ENCODE measurements at regions not wholly inside any gene's neighbourhood (a gene's known extent, or its start where the extent isn't known, plus 50 kb on each side); places are given as distances from the start of the nearest gene placed in this dataset.

DNA sequence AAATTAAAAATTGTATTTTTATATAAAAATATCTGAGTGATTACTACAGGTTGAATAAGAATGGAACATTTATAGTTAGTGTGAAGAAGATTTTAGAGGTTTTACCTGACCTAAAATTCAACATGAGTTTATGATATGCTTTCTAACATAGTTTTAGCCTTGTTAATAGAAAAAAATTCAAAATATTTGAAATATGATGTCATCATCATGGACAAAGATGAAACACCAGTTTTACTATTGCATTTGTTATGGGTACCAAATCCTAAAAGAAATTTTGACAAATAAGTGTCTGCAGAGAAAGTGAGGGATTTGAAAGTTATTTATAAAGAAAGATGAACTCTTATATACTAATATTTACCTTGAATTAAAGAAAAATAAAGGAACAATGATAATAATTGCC, 479.7 kb downstream of the TBC1D32 start:
- Histone ChIP-seq H3K4me3 (ENCODE audit: severe bottlenecking) (no peak overlapping the region), H3K9me3 (ENCODE audit: severe bottlenecking) (no peaks in the 10 kb centered on the region), H3K4me1 (ENCODE audit: insufficient read depth, poor library complexity, severe bottlenecking) (no peaks in the 10 kb centered on the region), H3K27me3 (ENCODE audit: insufficient read depth, poor library complexity, severe bottlenecking) (no peaks in the 10 kb centered on the region), H3K36me3 (ENCODE audit: low read depth) (no peaks in the 10 kb centered on the region), H3K27ac (ENCODE audit: poor library complexity, severe bottlenecking) (no peak overlapping the region)
- DNase-seq (ENCODE audit: low spot score) (no peak), ATAC-seq (ENCODE audit: low read depth) (no peak)
- TF ChIP-seq, protein P1, sequence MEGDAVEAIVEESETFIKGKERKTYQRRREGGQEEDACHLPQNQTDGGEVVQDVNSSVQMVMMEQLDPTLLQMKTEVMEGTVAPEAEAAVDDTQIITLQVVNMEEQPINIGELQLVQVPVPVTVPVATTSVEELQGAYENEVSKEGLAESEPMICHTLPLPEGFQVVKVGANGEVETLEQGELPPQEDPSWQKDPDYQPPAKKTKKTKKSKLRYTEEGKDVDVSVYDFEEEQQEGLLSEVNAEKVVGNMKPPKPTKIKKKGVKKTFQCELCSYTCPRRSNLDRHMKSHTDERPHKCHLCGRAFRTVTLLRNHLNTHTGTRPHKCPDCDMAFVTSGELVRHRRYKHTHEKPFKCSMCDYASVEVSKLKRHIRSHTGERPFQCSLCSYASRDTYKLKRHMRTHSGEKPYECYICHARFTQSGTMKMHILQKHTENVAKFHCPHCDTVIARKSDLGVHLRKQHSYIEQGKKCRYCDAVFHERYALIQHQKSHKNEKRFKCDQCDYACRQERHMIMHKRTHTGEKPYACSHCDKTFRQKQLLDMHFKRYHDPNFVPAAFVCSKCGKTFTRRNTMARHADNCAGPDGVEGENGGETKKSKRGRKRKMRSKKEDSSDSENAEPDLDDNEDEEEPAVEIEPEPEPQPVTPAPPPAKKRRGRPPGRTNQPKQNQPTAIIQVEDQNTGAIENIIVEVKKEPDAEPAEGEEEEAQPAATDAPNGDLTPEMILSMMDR (IDR thresholded peaks at IDR 0.05; ENCODE audit: poor library complexity, severe bottlenecking), result no peak

DNA sequence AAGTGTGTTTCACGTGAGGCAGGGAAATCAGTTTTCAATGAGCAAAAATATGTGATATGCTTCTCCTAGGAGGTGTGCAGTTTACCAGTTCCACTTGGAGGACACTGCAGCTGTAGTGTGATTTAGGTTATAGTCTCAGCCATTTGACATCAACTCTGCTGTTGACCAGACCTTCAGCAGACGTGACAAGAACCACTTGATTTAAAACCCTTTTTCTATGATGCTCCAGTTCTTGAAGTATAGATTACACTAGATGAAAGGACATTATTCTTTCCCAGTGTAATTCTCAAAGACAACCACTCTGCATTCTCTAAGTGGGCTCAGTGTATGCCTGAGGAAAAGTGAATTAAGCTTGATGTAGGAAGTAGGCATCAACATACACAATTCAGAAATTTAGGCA, 480.8 kb downstream of the TBC1D32 start:
- H3K4me3 ChIP-seq (ENCODE audit: severe bottlenecking), result no peak overlapping the region
- no peak overlapping the region for H3K27ac ChIP-seq (ENCODE audit: poor library complexity, severe bottlenecking)
- no peaks in the 10 kb centered on the region for H3K9me3 ChIP-seq (ENCODE audit: severe bottlenecking)
- H3K27me3 ChIP-seq (ENCODE audit: insufficient read depth, poor library complexity, severe bottlenecking), result no peaks in the 10 kb centered on the region
- DNase-seq (ENCODE audit: low spot score) (no peak), ATAC-seq (ENCODE audit: low read depth) (no peak)
- H3K4me1 ChIP-seq (ENCODE audit: insufficient read depth, poor library complexity, severe bottlenecking), result no peaks in the 10 kb centered on the region
- TF ChIP-seq, protein P1 (IDR thresholded peaks at IDR 0.05; ENCODE audit: poor library complexity, severe bottlenecking), result no peak
- H3K36me3 ChIP-seq (ENCODE audit: low read depth), result no peaks in the 10 kb centered on the region

GRCh38 chr6:120852293-120852849, 481.9 kb downstream of the TBC1D32 start:
- Histone ChIP-seq H3K4me1 (ENCODE audit: insufficient read depth, poor library complexity, severe bottlenecking) (no peaks in the 10 kb centered on the region), H3K9me3 (ENCODE audit: severe bottlenecking) (no peaks in the 10 kb centered on the region), H3K27me3 (ENCODE audit: insufficient read depth, poor library complexity, severe bottlenecking) (no peaks in the 10 kb centered on the region), H3K27ac (ENCODE audit: poor library complexity, severe bottlenecking) (no peak overlapping the region), H3K36me3 (ENCODE audit: low read depth) (no peaks in the 10 kb centered on the region), H3K4me3 (ENCODE audit: severe bottlenecking) (no peak overlapping the region)
- DNase-seq (ENCODE audit: low spot score) (no peak), ATAC-seq (ENCODE audit: low read depth) (no peak)
- TF ChIP-seq, protein P1 (IDR thresholded peaks at IDR 0.05; ENCODE audit: poor library complexity, severe bottlenecking), result no peak

DNA sequence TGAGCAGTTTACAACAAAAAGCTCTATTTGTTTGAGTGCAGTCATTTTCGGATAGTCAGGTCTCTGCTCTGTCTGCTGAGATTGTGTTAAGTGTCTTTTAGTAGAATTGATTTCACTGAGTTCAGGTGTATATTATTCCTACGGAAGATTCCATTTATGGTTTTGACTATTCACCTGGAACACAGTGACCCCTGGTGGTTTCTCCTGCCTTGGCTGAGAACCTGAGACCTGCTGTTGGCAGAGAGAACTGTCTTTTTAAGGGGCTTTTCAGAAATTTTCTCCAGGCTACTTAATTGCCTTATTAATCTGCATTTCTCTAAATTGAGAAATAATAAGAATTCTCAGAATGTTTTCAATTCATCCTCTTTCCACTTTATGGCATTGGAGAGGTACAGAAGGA, 508.0 kb downstream of the TBC1D32 start:
- ATAC-seq (ENCODE audit: low read depth), result no peak; the same call in 2 of the 3 replicates
- H3K9me3 ChIP-seq (ENCODE audit: severe bottlenecking), result no peaks in the 10 kb centered on the region
- no peak for DNase-seq (ENCODE audit: low spot score)

DNA sequence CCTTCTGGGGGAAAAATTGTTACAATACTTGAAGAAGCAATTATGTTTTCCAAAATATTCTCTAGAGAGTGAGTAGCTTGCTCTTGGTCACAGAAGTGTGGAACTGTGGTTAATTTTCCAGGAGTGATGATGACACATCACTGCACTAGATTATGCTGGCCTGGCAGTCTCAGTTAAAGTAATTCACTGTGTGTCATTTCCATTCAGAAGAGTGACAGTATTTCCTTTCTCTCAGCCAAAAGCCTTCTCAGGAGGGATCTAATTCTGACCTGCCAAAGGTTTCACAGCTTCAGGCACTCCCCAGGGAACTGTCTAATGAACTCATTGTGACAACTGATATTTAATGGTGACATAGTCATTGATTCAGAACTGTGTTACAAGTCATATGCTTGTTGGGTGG, 517.5 kb downstream of the TBC1D32 start:
- TF ChIP-seq, protein P1 (IDR thresholded peaks at IDR 0.05; ENCODE audit: poor library complexity, severe bottlenecking), result no peak
- H3K4me1 ChIP-seq (ENCODE audit: insufficient read depth, poor library complexity, severe bottlenecking), result no peaks in the 10 kb centered on the region
- H3K4me3 ChIP-seq (ENCODE audit: severe bottlenecking), result no peak overlapping the region
- no peaks in the 10 kb centered on the region for H3K9me3 ChIP-seq (ENCODE audit: severe bottlenecking)
- H3K27me3 ChIP-seq (ENCODE audit: insufficient read depth, poor library complexity, severe bottlenecking), result no peaks in the 10 kb centered on the region
- no peaks in the 10 kb centered on the region for H3K36me3 ChIP-seq (ENCODE audit: low read depth)
- ATAC-seq (ENCODE audit: low read depth) (no peak), DNase-seq (ENCODE audit: low spot score) (no peak)
- H3K27ac ChIP-seq (ENCODE audit: poor library complexity, severe bottlenecking), result no peak overlapping the region

More for the DNA sequence above, 508.0 kb downstream of the TBC1D32 start:
- no peaks in the 10 kb centered on the region for H3K4me1 ChIP-seq (ENCODE audit: insufficient read depth, poor library complexity, severe bottlenecking)
- no peaks in the 10 kb centered on the region for H3K27me3 ChIP-seq (ENCODE audit: insufficient read depth, poor library complexity, severe bottlenecking)
- no peak overlapping the region for H3K27ac ChIP-seq (ENCODE audit: poor library complexity, severe bottlenecking)
- TF ChIP-seq, protein P1 (IDR thresholded peaks at IDR 0.05; ENCODE audit: poor library complexity, severe bottlenecking), result peak; percentile 60
- no peaks in the 10 kb centered on the region for H3K36me3 ChIP-seq (ENCODE audit: low read depth)
- H3K4me3 ChIP-seq (ENCODE audit: severe bottlenecking), result no peak overlapping the region
